Cerebellar cortex (tissue), 1 donor: ENCODE measurements at regions not wholly inside any gene's neighbourhood (a gene's known extent, or its start where the extent isn't known, plus 50 kb on each side); places are given as distances from the start of the nearest gene placed in this dataset.
"Not testable (repeated sequence)": the region's sequence is repeated elsewhere in the genome, so short reads cannot be mapped to it uniquely, and the experiment has no call there.

Experiments used
- DNase-seq: peaks from one replicate; pipeline ENCODE4 v3.0.0-alpha.2; 2015; ENCODE audit warnings: low spot score

- DNase-seq = no peak
Measured at GRCh38 chr4:125262502-125262901, 52.3 kb upstream of the FAT4 start.

- no peak for DNase-seq
Measured at GRCh38 chr4:125262079-125262478, 52.7 kb upstream of the FAT4 start.

- no peak for DNase-seq
Measured at GRCh38 chr4:125254106-125254505, 60.6 kb upstream of the FAT4 start.

- peak; percentile 6 for DNase-seq
Measured at GRCh38 chr4:125244848-125245450, 69.8 kb upstream of the FAT4 start.

- DNase-seq = no peak
Measured at GRCh38 chr4:125243789-125244397, 70.9 kb upstream of the FAT4 start.

GRCh38 chr4:125235971-125236370 lies 78.8 kb upstream of the FAT4 start:
- no peak for DNase-seq

- DNase-seq = no peak
Measured at GRCh38 chr4:125231661-125232060, 83.1 kb upstream of the FAT4 start.

GRCh38 chr4:125229596-125230058 lies 85.1 kb upstream of the FAT4 start:
- DNase-seq = no peak

- DNase-seq = no peak
Measured at GRCh38 chr4:125225806-125226205, 88.9 kb upstream of the FAT4 start.

- DNase-seq = no peak
Measured at GRCh38 chr4:125200556-125200955, 114.2 kb upstream of the FAT4 start.

- no peak for DNase-seq
Measured at GRCh38 chr4:125198916-125199315, 115.8 kb upstream of the FAT4 start.

GRCh38 chr4:125191874-125192459 lies 122.8 kb upstream of the FAT4 start:
- DNase-seq = not testable (repeated sequence)

GRCh38 chr4:125191232-125191631 lies 123.5 kb upstream of the FAT4 start:
- DNase-seq = no peak

GRCh38 chr4:125187226-125188176 lies 127.3 kb upstream of the FAT4 start:
- peak; percentile 2 for DNase-seq

GRCh38 chr4:125184116-125184515 lies 130.6 kb upstream of the FAT4 start:
- no peak for DNase-seq

- DNase-seq = no peak
Measured at GRCh38 chr4:125181804-125182203, 133.0 kb upstream of the FAT4 start.

- no peak for DNase-seq
Measured at GRCh38 chr4:125179727-125180126, 135.0 kb upstream of the FAT4 start.

GRCh38 chr4:125169192-125169591 lies 145.6 kb upstream of the FAT4 start:
- DNase-seq = no peak

- DNase-seq = no peak
Measured at GRCh38 chr4:125168531-125168930, 146.2 kb upstream of the FAT4 start.

GRCh38 chr4:125166012-125166411 lies 148.7 kb upstream of the FAT4 start:
- not testable (repeated sequence) for DNase-seq

- no peak for DNase-seq
Measured at GRCh38 chr4:125159001-125159400, 155.8 kb upstream of the FAT4 start.

- DNase-seq = no peak
Measured at GRCh38 chr4:125155251-125155650, 159.5 kb upstream of the FAT4 start.
